ENCODE measurements at regions not wholly inside any gene's neighbourhood (a gene's known extent, or its start where the extent isn't known, plus 50 kb on each side); places are given as distances from the start of the nearest gene placed in this dataset.

- Histone ChIP-seq H3K36me3 (no peaks in the 10 kb centered on the region), H3K4me3 (no peak overlapping the region), H3K4me1 (no peaks in the 10 kb centered on the region), H3K27ac (no peak overlapping the region), H3K9me3 (no peaks in the 10 kb centered on the region), H3K27me3 (no peaks in the 10 kb centered on the region)
- no peak for TF ChIP-seq CTCF (IDR thresholded peaks at IDR 0.05)
- intact Hi-C loops (cut with DNase I): no loop called here
- ATAC-seq: no peak
- DNase-seq: no peak
These were observed 160.9 kb upstream of the NPY start for GRCh38 chr7:24123076-24123475.

GRCh38 chr7:24125765-24126164, 158.2 kb upstream of the NPY start:
- no peaks in the 10 kb centered on the region for H3K4me1 ChIP-seq
- TF ChIP-seq CTCF (IDR thresholded peaks at IDR 0.05): no peak
- no peak for ATAC-seq

GRCh38 chr7:24127930-24128329, 156.1 kb upstream of the NPY start:
- ATAC-seq: no peak
- Histone ChIP-seq H3K4me3 (no peak overlapping the region), H3K27ac (no peak overlapping the region), H3K9me3 (no peaks in the 10 kb centered on the region), H3K4me1 (no peaks in the 10 kb centered on the region), H3K36me3 (no peaks in the 10 kb centered on the region), H3K27me3 (no peaks in the 10 kb centered on the region)
- intact Hi-C loops (cut with DNase I): no loop called here
- no peak for TF ChIP-seq CTCF (IDR thresholded peaks at IDR 0.05)
- DNase-seq: no peak

More at GRCh38 chr7:24125765-24126164, 158.2 kb upstream of the NPY start:
- intact Hi-C loops (cut with DNase I): no loop called here
- Histone ChIP-seq H3K27me3 (no peaks in the 10 kb centered on the region), H3K36me3 (no peaks in the 10 kb centered on the region), H3K27ac (no peak overlapping the region), H3K9me3 (no peaks in the 10 kb centered on the region), H3K4me3 (no peak overlapping the region)
- no peak for DNase-seq

GRCh38 chr7:24129597-24129996, 154.4 kb upstream of the NPY start:
- intact Hi-C loops (cut with DNase I): no loop called here
- no peaks in the 10 kb centered on the region for H3K4me1 ChIP-seq
- no peak overlapping the region for H3K4me3 ChIP-seq
- DNase-seq: no peak
- no peak for ATAC-seq
- no peaks in the 10 kb centered on the region for H3K9me3 ChIP-seq
- H3K27me3 ChIP-seq: no peaks in the 10 kb centered on the region
- no peak for TF ChIP-seq CTCF (IDR thresholded peaks at IDR 0.05)
- H3K36me3 ChIP-seq: no peaks in the 10 kb centered on the region
- H3K27ac ChIP-seq: no peak overlapping the region

GRCh38 chr7:24130631-24131030, 153.4 kb upstream of the NPY start:
- no peaks in the 10 kb centered on the region for H3K27me3 ChIP-seq
- ATAC-seq (no peak), DNase-seq (no peak)
- intact Hi-C loops (cut with DNase I): no loop called here
- H3K36me3 ChIP-seq: no peaks in the 10 kb centered on the region
- H3K4me3 ChIP-seq: no peak overlapping the region
- no peak for TF ChIP-seq CTCF (IDR thresholded peaks at IDR 0.05)
- no peaks in the 10 kb centered on the region for H3K9me3 ChIP-seq
- H3K4me1 ChIP-seq: no peaks in the 10 kb centered on the region
- H3K27ac ChIP-seq: no peak overlapping the region

- Histone ChIP-seq H3K36me3 (no peaks in the 10 kb centered on the region), H3K4me3 (no peak overlapping the region), H3K27me3 (no peaks in the 10 kb centered on the region), H3K9me3 (no peaks in the 10 kb centered on the region), H3K27ac (no peak overlapping the region), H3K4me1 (no peaks in the 10 kb centered on the region)
- intact Hi-C loops (cut with DNase I): no loop called here
- ATAC-seq: no peak
- no peak for TF ChIP-seq CTCF (IDR thresholded peaks at IDR 0.05)
- no peak for DNase-seq
These were observed 150.3 kb upstream of the NPY start for GRCh38 chr7:24133691-24134090.

All from upper lobe of right lung (tissue), 1 donor.